Lung microvascular endothelial cell (primary cell): ENCODE measurements at regions not wholly inside any gene's neighbourhood (a gene's known extent, or its start where the extent isn't known, plus 50 kb on each side); places are given as distances from the start of the nearest gene placed in this dataset.
"Not testable (repeated sequence)": the region's sequence is repeated elsewhere in the genome, so short reads cannot be mapped to it uniquely, and the experiment has no call there.

ENCODE experiments used
- DNase-seq, 2 donors: peaks; one replicate each; pipeline versions ENCODE4 v3.0.0 to v3.0.0-alpha.2; 2010; ENCODE audit warnings: low read depth in 2 of 2

DNA sequence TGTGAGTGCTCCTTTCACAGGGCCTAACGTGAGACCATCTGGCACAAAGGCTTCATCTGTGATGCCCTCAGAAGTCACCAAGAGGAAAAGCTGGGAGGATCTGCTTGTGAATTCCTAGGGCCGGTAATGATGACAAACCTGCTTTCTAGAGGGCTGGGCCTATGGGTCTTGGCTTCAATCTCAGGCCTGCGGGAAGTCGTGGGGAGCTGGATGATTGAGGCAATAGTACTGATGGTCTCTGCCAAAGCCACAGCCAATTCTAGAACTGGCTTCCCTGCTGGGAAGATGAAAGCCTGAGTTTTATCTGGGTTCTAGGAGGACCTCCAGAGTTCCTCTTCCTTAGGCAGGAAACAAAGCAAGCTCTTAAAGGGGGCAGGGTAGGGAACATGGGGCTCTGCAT is 102.7 kb downstream of the TMEM215 start:
- peak in 1 of 2 donors; percentile 53 for DNase-seq

DNA sequence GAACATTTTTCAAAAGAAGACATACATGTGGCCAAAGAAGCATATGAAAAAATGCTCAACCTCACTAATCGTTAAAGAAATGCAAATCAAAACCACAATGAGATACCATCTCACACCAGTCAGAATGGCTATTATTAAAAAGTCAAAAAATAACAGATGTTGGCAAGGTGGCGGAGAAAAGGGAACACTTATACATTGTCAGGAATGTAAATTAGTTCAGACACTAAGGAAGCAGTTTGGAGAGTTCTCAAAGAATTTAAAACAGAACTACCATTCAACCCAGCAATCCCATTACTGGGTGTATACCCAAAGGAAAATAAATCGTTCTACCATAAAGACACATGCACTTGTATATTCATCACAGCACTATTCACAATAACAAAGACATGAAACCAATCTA is 106.9 kb downstream of the APTX start:
- not testable (repeated sequence) for DNase-seq

DNA sequence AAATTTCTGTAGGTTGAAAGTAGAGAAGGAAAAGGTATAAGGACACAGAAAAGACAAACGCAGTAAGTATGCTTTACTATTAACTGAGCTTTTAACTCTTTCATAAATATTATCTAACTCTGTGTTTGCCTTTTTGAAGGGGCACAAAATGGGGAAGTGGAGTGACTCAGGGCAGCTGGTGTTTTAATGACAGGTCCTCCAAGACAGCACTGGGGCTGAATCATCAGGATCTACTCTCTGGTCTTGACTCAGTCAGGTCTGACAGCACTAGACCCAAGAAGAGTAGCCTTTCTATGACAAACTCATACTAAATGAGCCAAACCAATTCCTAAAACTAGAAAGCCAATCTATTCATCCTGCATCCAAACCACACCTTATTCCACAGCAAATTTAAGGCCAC is 102.2 kb downstream of the APTX start:
- no peak for DNase-seq

DNA sequence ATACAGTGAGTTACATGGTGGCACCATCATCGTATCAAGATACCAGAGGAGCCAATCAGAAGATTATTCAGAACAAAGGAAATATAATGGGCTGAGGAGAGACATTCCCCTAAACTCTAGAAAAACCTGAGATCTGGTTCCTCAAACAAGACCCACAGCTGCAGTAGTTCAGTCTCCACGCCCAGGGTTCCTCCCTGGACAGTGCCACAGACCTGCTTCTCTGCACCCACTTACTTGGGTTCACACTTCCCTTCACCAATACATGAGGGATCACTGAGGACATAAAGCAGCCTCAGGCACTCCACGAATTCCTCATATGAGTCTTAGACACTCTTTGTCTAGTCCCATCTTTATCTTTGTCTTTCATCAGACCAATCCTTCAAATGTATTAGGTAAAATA is 101.7 kb downstream of the APTX start:
- no peak for DNase-seq

DNA sequence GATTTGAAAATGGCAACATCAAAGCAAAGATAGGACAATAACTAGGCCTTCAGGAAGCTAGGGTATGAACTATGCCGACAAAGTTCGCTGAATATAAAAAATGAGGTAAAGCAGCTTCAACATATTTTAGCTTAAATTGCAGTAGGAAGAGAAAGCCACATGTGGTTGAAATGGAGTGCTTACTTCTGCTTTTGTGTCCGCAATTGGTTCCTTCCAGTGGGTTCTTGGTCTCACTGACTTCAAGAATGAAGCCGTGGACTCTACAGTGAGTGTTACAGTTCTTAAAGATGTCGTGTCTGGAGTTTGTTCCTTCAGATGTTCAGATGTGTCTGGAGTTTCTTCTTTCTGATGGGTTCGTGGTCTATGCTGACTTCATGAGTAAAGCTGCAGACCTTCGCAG is 95.2 kb downstream of the APTX start:
- no peak for DNase-seq

DNA sequence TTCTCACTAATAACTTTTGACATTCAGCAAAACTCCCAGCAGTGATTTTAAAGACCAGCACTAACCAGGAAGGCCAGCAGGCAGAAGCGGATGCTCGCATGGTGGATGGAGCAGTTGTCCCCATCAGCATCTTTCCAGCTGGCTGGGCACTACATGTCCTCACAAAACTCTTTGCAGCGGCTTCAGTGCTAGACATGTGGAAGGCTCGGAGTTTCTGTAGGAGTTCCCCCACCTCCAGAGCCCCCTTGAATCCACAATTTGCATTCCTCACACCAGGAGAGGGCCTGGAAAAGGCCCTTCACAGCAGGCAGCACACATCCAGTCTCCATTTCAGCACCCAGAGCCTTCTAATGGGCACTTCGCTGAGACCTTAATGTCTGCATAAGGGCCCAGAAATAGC is 85.6 kb downstream of the APTX start:
- DNase-seq, result no peak

GRCh38 chr9:32918628-32919027 is 82.8 kb downstream of the APTX start:
- no peak for DNase-seq
